PC-9 (cell line): ENCODE measurements at regions not wholly inside any gene's neighbourhood (a gene's known extent, or its start where the extent isn't known, plus 50 kb on each side); places are given as distances from the start of the nearest gene placed in this dataset.

Source experiments
- BruUV-seq: library from RNA; stranded (reverse); fragments of 400-500 nt; replicated peaks from 2 replicates; lab custom pipeline; 2021; lab: Mats Ljungman, UMichigan
- CTCF ChIA-PET: fragments of 300-600 bp; sonication (Branson Sonifier 250); formaldehyde crosslinking; loops from one replicate; lab custom pipeline; 2022; ENCODE audit warnings: antibody characterized with exemption; lab: Charles Lee
- POLR2A ChIA-PET: fragments of 300-600 bp; sonication (Branson Sonifier 250); formaldehyde crosslinking; loops from one replicate; lab custom pipeline; 2022; ENCODE audit warnings: antibody characterized with exemption; ENCODE audit not compliant: unreplicated experiment; lab: Charles Lee
- DNase-seq, 2 experiments: peaks; one replicate each; pipeline versions ENCODE4 v3.0.0 to v3.0.0-alpha.2; 2015 to 2022; ENCODE audit warnings: mixed read lengths in 1 of 2
- H2AFZ ChIP-seq: fragments of 200-600 bp; sonication (generic); 2 replicates; pipeline ENCODE4 v1.8.1; 2017; ENCODE audit warnings: antibody characterized with exemption
- H3F3A ChIP-seq: fragments of 200-600 bp; sonication (generic); 2 replicates; pipeline ENCODE4 v1.8.1; 2017; ENCODE audit warnings: antibody characterized with exemption, mild to moderate bottlenecking, low read depth; ENCODE audit not compliant: insufficient read depth
- H3K27ac ChIP-seq: fragments of 200-600 bp; sonication (generic); 2 replicates; pipeline ENCODE4 v1.6.1; 2016; ENCODE audit warnings: mixed run types
- H3K27me3 ChIP-seq: fragments of 200-600 bp; sonication (generic); 2 replicates; pipeline ENCODE4 v1.6.1; 2016; ENCODE audit warnings: low read depth, mixed run types; ENCODE audit not compliant: insufficient read depth
- H3K36me3 ChIP-seq: fragments of 200-600 bp; sonication (generic); 2 replicates; pipeline ENCODE4 v1.6.1; 2016; ENCODE audit warnings: low read depth, mixed run types
- H3K4me1 ChIP-seq: fragments of 200-600 bp; sonication (generic); replicated peaks from 2 replicates; pipeline ENCODE4 v1.6.1; 2016; ENCODE audit warnings: mixed run types; ENCODE audit not compliant: insufficient read depth
- H3K4me2 ChIP-seq: fragments of 200-600 bp; sonication (generic); 2 replicates; pipeline ENCODE4 v1.6.1; 2017; ENCODE audit warnings: mixed run types
- H3K4me3 ChIP-seq: fragments of 200-600 bp; sonication (generic); 2 replicates; pipeline ENCODE4 v1.6.1; 2016; ENCODE audit warnings: mixed run types
- H3K79me2 ChIP-seq: fragments of 200-600 bp; sonication (generic); 2 replicates; pipeline ENCODE4 v1.6.1; 2017; ENCODE audit warnings: low read depth, mixed run types
- H3K9me2 ChIP-seq: fragments of 200-600 bp; sonication (generic); 2 replicates; pipeline ENCODE4 v1.8.1; 2017; ENCODE audit warnings: mild to moderate bottlenecking; ENCODE audit not compliant: insufficient read depth
- H3K9me3 ChIP-seq: fragments of 200-600 bp; sonication (generic); 2 replicates; pipeline ENCODE4 v1.8.1; 2016; ENCODE audit warnings: low read depth; ENCODE audit not compliant: insufficient read depth
- H4K20me1 ChIP-seq: fragments of 200-600 bp; sonication (generic); 2 replicates; pipeline ENCODE4 v1.8.1; 2017; ENCODE audit not compliant: insufficient read depth
- EZH2 ChIP-seq: fragments of 200-600 bp; sonication (generic); IDR thresholded peaks from 2 replicates; pipeline ENCODE4 v1.8.0; 2017; ENCODE audit warnings: antibody characterized with exemption, low read depth
- intact Hi-C: fragments of 100-400 bp; cut with micrococcal nuclease; formaldehyde crosslinking; loops from one replicate; pipeline ENCODE4 v1.10.0; 2022; ENCODE audit not compliant: unreplicated experiment
- TF ChIP-seq, protein P1 (sequence below): fragments of 200-600 bp; sonication (generic); conservative IDR thresholded peaks from 2 replicates; pipeline ENCODE4 v1.6.1; 2017; ENCODE audit warnings: mixed run types, antibody characterized with exemption, mild to moderate bottlenecking, moderate library complexity

DNA sequence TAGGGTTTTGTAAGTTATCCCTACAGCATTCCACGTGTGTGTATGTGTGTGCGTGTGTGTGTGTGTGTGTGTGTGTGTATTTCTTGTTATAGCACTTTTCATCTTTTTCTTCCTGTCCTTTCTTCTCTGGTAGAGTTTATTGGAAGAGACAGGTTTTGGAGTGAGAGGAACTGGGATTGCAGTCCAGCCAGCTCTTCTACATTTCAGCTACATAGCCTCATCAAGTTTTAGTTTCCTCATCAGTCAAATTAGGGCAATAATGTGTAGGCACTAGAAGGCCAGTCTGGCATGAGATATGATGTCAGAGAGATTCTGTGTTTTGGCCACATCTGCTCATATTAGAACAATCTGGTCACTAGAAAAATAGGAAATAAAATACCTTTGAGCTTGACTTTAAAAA is 1283.5 kb upstream of the TENM4 start:
- Histone ChIP-seq H3K9me2 (no peaks in the 10 kb centered on the region), H3F3A (no peaks in the 10 kb centered on the region), H3K79me2 (no peaks in the 10 kb centered on the region), H3K9me3 (no peaks in the 10 kb centered on the region), H3K27ac (no peak overlapping the region), H3K4me1 (no peaks in the 10 kb centered on the region), H3K4me3 (no peak overlapping the region), H3K27me3 (no peaks in the 10 kb centered on the region), H3K4me2 (no peak overlapping the region), H2AFZ (no peak overlapping the region), H4K20me1 (no peaks in the 10 kb centered on the region), H3K36me3 (no peaks in the 10 kb centered on the region)
- TF ChIP-seq, protein P1, sequence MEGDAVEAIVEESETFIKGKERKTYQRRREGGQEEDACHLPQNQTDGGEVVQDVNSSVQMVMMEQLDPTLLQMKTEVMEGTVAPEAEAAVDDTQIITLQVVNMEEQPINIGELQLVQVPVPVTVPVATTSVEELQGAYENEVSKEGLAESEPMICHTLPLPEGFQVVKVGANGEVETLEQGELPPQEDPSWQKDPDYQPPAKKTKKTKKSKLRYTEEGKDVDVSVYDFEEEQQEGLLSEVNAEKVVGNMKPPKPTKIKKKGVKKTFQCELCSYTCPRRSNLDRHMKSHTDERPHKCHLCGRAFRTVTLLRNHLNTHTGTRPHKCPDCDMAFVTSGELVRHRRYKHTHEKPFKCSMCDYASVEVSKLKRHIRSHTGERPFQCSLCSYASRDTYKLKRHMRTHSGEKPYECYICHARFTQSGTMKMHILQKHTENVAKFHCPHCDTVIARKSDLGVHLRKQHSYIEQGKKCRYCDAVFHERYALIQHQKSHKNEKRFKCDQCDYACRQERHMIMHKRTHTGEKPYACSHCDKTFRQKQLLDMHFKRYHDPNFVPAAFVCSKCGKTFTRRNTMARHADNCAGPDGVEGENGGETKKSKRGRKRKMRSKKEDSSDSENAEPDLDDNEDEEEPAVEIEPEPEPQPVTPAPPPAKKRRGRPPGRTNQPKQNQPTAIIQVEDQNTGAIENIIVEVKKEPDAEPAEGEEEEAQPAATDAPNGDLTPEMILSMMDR = no peak
- no peak for TF ChIP-seq EZH2
- no TSS peak for BruUV-seq
- intact Hi-C loops = loop anchor here (10.0 kb wide), 1 partner anchor 280 kb away; no protein-coding TSS in a partner anchor
- DNase-seq = no peak
- POLR2A ChIA-PET = interaction anchor here (0.6 kb wide), 1 partner anchor 119 kb away, joined by 3 read pairs; no protein-coding TSS in a partner anchor
- CTCF ChIA-PET = no interaction called here

- no peaks in the 10 kb centered on the region for H3K36me3 ChIP-seq
- H3K4me2 ChIP-seq = no peak overlapping the region
- no peak overlapping the region for H3K27ac ChIP-seq
- H3K4me1 ChIP-seq = no peaks in the 10 kb centered on the region
- CTCF ChIA-PET = no interaction called here
- intact Hi-C loops = loop anchor here (10.0 kb wide), 1 partner anchor 282 kb away; no protein-coding TSS in a partner anchor
- no peaks in the 10 kb centered on the region for H3K9me2 ChIP-seq
- H2AFZ ChIP-seq = no peak overlapping the region
- no peak overlapping the region for H3K4me3 ChIP-seq
- no peaks in the 10 kb centered on the region for H4K20me1 ChIP-seq
- no TSS peak for BruUV-seq
- TF ChIP-seq, protein P1 = no peak
- no peak for TF ChIP-seq EZH2
- no peaks in the 10 kb centered on the region for H3K27me3 ChIP-seq
- H3F3A ChIP-seq = no peaks in the 10 kb centered on the region
- no peaks in the 10 kb centered on the region for H3K9me3 ChIP-seq
- POLR2A ChIA-PET = no interaction called here
- DNase-seq = no peak
- H3K79me2 ChIP-seq = no peaks in the 10 kb centered on the region
Observed at GRCh38 chr11:80722629-80723028, 1281.8 kb upstream of the TENM4 start.

DNA sequence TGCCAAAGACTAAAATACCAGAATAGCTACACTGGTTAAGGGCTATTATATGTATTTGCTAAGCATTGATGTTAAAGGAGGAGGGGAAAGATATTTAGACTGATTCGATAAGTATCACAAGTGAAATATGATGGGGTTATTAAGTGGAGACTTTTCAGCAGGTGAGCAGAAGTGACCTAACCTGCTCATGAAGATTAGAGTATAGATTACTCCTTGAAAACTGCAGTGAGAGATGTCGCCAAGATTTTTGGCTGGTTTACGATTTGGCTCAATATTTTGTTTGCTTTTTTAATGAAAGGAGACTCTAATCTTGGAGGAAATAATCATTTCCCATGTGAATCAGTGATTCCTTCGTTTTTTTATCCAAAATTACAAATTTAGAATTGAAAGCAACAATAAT is 1279.5 kb upstream of the TENM4 start:
- H3K9me2 ChIP-seq = no peaks in the 10 kb centered on the region
- BruUV-seq = no TSS peak
- H3K27ac ChIP-seq = no peak overlapping the region
- H3K79me2 ChIP-seq = no peaks in the 10 kb centered on the region
- H3K4me1 ChIP-seq = no peaks in the 10 kb centered on the region
- no peaks in the 10 kb centered on the region for H3F3A ChIP-seq
- H3K27me3 ChIP-seq = no peaks in the 10 kb centered on the region
- intact Hi-C loops = loop anchor here (10.0 kb wide), 1 partner anchor 285 kb away; no protein-coding TSS in a partner anchor
- DNase-seq = no peak
- H3K36me3 ChIP-seq = no peaks in the 10 kb centered on the region
- H2AFZ ChIP-seq = no peak overlapping the region
- TF ChIP-seq, protein P1 = no peak
- TF ChIP-seq EZH2 = no peak
- no peak overlapping the region for H3K4me3 ChIP-seq
- no peak overlapping the region for H3K4me2 ChIP-seq
- no peaks in the 10 kb centered on the region for H4K20me1 ChIP-seq
- ChIA-PET CTCF (no interaction called here), POLR2A (no interaction called here)
- no peaks in the 10 kb centered on the region for H3K9me3 ChIP-seq
